NCI-H2227 treated with DMSO at 0.1 percent for 48 hours (cell line): ENCODE measurements at regions not wholly inside any gene's neighbourhood (a gene's known extent, or its start where the extent isn't known, plus 50 kb on each side); places are given as distances from the start of the nearest gene placed in this dataset.

Experiments used
- DNase-seq: peaks from one replicate; lab custom pipeline; 2025; lab: John Stamatoyannopoulos, UW

GRCh38 chr1:239826736-239827135 lies 264.9 kb upstream of the FMN2 start:
- DNase-seq, result no peak

- no peak for DNase-seq
Observed at GRCh38 chr1:239829535-239829934, 262.1 kb upstream of the FMN2 start.

- no peak for DNase-seq
Observed at GRCh38 chr1:239831577-239832355, 259.9 kb upstream of the FMN2 start.

- DNase-seq, result no peak
Observed at GRCh38 chr1:239833723-239834122, 258.0 kb upstream of the FMN2 start.

GRCh38 chr1:239835946-239836440 lies 255.7 kb upstream of the FMN2 start:
- DNase-seq, result no peak

- no peak for DNase-seq
Observed at GRCh38 chr1:239840336-239840735, 251.3 kb upstream of the FMN2 start.

- no peak for DNase-seq
Observed at GRCh38 chr1:239840790-239841189, 250.9 kb upstream of the FMN2 start.

GRCh38 chr1:239841631-239842030 lies 250.1 kb upstream of the FMN2 start:
- no peak for DNase-seq

- no peak for DNase-seq
Observed at GRCh38 chr1:239843541-239843940, 248.1 kb upstream of the FMN2 start.

GRCh38 chr1:239844833-239845232 lies 246.8 kb upstream of the FMN2 start:
- no peak for DNase-seq

- peak; percentile 31 for DNase-seq
Observed at GRCh38 chr1:239854922-239855321, 236.8 kb upstream of the FMN2 start.

- no peak for DNase-seq
Observed at GRCh38 chr1:239856067-239856466, 235.6 kb upstream of the FMN2 start.

GRCh38 chr1:239856924-239857323 lies 234.8 kb upstream of the FMN2 start:
- no peak for DNase-seq

- DNase-seq, result peak; percentile 30
Observed at GRCh38 chr1:239858057-239858456, 233.6 kb upstream of the FMN2 start.

GRCh38 chr1:239858529-239858928 lies 233.2 kb upstream of the FMN2 start:
- no peak for DNase-seq

- DNase-seq, result no peak
Observed at GRCh38 chr1:239861985-239862384, 229.7 kb upstream of the FMN2 start.

GRCh38 chr1:239868058-239868832 lies 223.4 kb upstream of the FMN2 start:
- DNase-seq, result no peak

- no peak for DNase-seq
Observed at GRCh38 chr1:239870194-239870593, 221.5 kb upstream of the FMN2 start.

- DNase-seq, result no peak
Observed at GRCh38 chr1:239872626-239873025, 219.1 kb upstream of the FMN2 start.

- DNase-seq, result no peak
Observed at GRCh38 chr1:239874831-239875230, 216.9 kb upstream of the FMN2 start.

GRCh38 chr1:239879321-239880170 lies 212.1 kb upstream of the FMN2 start:
- no peak for DNase-seq

GRCh38 chr1:239882967-239883366 lies 208.7 kb upstream of the FMN2 start:
- peak; percentile 79 for DNase-seq
